Myocyte (in vitro differentiated cells): ENCODE measurements at regions not wholly inside any gene's neighbourhood (a gene's known extent, or its start where the extent isn't known, plus 50 kb on each side); places are given as distances from the start of the nearest gene placed in this dataset.
"Not testable (repeated sequence)": the region's sequence is repeated elsewhere in the genome, so short reads cannot be mapped to it uniquely, and the experiment has no call there.

Experiments
- DNase-seq: peaks from one replicate; pipeline ENCODE4 v3.0.0-alpha.2; 2012; ENCODE audit warnings: low read depth

DNA sequence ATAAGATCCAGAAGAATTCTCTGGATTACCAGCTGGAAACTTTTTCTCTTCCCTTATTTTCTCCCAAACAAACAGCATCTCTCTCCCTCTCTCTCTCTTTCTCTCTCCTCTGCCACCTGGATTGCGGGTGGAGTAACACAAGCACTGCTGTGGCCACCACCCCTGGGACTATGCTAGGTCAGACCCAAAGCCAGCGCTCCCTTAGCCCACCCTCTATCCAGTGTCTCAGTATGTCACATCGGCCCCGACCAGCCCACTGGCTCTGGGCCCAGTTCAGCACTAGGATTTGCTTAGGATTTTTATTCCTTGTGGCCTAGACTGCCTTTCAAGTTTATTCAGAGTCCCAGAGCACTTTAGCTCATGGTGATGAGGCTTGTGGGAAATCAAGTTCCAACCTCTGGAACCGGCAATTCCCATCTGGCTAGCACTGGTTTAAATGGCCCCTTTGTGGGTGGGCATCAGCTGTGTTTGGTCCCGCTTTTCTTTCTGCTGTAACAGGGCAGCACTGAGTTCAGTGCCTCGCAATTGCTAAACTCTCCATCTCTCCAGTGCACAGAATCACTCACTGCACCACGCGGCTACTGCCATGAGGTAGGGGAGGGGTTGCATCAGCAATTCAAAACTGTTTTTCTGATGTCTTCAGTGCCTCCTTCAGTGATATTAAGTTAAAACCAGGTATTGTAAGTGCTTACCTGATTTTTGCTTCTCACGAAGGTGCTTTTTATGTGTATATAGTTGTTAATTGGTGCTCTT lies 1623.1 kb downstream of the SLITRK5 start:
- DNase-seq, result no peak

- no peak for DNase-seq
These were observed 1636.1 kb downstream of the SLITRK5 start for GRCh38 chr13:89307278-89307677.

DNA sequence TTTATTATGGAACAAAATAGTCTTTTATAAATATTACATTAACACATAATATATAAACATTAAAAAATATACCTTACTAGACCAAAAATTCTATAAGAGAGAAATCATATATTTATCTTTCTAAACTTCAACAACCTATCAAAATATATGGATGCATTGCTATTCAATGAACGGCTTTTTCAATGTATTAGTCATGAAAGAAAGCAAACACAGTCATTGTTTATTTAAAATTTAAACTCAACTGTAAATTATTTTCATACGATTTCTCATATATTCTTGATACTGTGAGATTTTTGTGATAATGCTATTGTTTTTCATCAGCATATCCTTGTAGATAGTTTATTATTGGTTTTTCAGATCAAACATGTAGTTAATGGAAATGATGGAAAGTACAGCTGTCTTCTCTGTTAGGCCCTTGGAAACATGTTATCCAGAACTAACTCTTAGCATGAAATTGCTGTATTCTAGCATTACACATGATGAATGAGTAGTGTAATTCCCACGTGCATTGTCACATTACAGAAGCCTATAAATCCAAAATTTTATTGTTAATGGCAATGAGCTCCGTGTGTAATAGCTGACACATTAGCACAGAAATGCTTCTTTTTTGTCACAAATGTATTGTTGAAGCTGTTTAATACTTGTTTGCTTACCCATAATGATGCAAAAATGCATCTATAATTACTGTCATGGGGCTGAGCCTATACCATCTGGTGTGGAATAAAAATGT lies 1639.9 kb downstream of the SLITRK5 start:
- DNase-seq, result no peak

DNA sequence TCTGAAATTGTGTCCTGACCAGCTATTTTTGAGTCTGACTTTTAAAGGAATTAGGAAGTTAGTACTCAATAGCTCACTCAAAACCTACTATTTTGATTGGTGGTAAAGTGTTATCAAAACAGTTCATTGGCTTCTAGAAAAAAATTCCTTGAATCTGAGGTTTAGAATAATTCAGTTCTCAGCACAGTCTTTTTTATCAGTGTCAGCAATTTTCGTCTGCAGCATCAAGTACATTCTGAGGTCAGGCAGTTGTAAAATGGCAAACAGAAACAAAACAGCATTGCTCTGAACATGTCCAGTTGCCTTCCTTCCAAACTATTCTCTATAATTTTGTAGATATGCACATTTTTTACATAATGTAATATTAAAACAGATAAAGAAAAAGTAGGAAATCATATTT lies 1644.1 kb downstream of the SLITRK5 start:
- DNase-seq, result no peak

GRCh38 chr13:89322466-89322865 lies 1651.3 kb downstream of the SLITRK5 start:
- no peak for DNase-seq

DNA sequence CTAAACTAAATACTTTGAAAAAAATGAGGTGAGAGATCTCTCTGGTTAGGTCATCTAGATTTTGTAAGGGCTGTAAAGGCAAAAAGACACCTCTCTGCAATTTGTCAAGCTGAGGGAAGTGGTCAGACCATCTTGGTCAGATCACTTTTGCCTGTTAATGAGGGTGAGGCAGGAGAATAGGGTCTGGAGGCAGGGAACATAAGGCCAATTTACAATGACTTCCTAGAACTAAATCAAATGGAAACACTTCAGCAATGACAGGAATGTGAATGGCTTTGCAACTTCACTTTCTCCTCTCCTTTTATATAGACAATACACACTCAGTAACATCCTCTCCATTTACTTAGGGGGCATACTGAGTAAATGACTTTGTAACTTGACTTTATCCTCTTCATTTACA lies 1653.4 kb downstream of the SLITRK5 start:
- DNase-seq, result no peak

DNA sequence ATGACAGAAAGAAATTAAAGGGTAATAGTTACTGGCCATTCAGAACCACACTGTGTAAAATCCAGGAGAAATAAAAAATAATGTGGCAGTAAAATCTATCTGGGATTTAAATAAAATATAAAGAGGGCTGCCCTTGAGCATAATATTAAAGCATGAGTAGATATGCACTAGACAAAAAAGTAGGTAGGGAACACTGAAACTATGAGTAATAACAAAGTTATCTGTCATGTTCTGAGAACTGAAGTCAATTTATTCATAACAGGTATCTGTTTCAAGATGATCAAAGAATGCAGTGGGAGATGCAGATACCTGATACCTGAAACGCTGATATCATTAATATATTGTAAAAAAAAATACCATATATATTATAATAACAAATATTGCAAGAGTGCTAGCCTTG lies 1672.0 kb downstream of the SLITRK5 start:
- DNase-seq, result no peak

DNA sequence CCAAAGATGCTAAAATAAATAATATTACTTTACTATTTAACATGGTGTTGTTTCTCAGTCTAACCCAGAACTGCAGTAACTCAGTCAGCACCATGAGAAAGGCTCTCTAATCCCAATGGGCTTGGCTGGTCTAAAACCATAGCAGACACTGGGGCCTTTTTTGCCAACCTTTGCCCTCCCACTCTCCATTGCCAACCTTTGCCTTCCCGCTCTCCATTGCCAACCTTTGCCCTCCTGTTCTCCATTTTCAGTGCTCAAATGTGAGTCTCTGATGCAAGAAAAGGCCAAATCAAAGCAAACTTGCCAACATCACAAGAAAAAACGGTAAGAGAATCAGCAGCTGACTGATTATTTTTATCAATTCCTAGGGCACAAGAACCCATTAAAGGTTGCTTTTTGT lies 1681.2 kb downstream of the SLITRK5 start:
- DNase-seq, result no peak

- no peak for DNase-seq
These were observed 1690.7 kb downstream of the SLITRK5 start for GRCh38 chr13:89361909-89362308.

- no peak for DNase-seq
These were observed 1692.0 kb downstream of the SLITRK5 start for GRCh38 chr13:89363144-89363543.

DNA sequence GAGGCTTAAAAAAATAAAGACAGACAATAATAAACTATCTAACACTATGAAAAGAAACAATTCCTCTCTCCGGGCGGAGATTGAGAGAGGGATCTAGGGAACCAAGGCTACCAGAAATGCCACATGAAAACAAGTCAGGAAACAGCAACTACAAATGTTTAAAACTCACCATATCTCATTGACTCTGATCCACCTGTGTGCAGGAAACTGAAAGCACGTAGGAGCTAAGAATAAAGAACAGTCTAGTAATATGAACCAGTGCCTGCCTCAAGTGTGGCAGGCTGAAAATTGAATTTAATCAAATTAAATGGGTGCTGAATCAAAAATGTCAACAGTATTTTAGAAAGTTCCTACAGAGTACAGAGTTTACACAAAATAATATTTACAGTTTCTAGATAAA lies 1701.0 kb downstream of the SLITRK5 start:
- DNase-seq, result no peak

DNA sequence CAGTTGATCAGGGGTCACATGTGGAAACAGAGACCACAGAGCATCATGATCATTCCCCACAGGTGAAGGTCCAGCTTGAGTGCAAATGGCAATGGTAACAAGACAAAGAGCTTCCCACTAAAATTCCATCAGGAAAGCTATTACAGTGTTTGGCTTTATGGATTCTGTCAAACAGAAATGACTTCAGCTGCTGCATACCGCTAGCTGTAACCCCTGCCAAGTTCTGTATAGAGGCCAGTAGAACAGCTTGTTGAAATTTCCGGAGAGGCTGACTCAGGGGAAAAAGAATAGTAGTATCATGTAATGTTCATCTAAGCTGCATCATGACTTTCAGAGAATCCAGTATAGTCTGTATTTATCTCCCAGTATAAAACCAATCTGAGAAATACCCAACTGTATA lies 1704.7 kb downstream of the SLITRK5 start:
- peak; percentile 51 for DNase-seq

GRCh38 chr13:89380101-89380500 lies 1708.9 kb downstream of the SLITRK5 start:
- no peak for DNase-seq

DNA sequence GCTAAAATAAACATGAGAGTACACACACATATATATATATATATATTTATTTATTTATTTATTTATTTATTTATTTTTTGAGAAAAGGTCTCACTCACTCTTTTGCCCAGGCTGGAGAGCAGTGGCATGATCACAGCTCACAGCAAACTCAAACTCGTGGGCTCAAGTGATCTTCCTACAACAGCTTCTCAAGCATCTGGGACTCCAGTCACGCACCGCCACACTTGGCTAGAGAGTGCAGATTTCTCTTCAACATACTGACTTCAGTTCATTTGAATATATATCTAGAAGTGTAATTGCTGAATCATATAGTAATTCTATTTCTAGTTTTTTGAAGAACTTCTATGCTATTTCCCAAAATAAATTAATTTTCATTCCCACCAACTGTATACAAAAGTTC lies 1711.8 kb downstream of the SLITRK5 start:
- DNase-seq, result no peak

DNA sequence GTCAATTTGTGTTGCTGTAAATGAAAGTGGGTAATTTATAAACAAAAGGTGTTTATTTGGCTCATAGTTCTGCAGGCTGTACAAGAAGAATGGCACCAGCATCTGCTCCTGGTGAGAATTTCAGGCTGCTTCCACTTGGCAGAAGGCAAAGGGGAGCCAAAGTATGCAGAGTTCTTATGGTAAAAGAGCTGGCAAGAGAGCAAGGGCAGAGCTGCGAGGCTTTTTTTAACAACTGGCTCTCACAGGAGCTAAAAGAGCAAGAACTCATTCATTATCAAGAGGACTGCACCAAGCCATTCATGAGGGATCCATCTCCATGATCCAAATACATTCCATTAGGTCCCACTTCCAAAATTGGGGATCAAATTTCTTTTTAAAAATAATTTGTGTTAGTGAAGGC lies 1712.7 kb downstream of the SLITRK5 start:
- DNase-seq, result peak; percentile 6

GRCh38 chr13:89393758-89394304 lies 1722.7 kb downstream of the SLITRK5 start:
- no peak for DNase-seq

DNA sequence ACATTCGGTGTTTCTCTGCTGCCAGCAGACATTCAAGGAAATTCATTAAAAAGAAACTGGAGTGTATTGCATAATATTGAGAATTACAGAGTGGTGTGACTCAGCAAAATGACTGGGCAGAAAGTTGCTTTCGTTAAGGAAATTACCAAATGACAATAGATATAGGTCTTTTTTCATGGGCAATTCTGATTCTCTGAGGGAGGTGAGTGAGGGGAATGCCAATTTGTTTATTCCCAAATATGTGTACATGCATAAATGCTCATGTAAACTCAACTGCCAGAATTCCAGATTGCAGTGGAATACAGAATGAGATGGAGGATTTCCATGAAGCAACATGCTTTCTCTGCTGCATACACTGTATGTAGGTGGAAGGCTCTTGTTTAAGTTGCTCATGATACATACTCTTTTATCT lies 1730.1 kb downstream of the SLITRK5 start:
- DNase-seq, result peak; percentile 52

DNA sequence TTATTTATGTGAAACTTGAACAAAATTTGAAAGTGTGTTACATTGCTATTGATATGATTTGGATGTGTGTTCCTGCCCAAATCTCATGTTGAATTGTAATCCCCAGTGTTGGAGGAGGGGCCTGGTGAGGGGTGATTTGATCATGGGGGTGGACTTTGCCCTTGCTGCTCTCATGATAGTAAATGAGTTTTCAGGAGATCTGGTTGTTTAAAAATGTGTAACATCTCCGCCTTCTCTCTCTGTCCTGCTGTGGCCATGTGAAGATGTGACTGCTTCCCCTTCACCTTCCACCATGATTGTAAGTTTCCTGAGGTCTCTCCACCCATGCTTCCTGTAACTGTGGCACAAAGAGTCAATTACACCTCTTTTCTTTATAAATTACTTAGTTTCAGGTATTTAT lies 1731.0 kb downstream of the SLITRK5 start:
- DNase-seq, result no peak

DNA sequence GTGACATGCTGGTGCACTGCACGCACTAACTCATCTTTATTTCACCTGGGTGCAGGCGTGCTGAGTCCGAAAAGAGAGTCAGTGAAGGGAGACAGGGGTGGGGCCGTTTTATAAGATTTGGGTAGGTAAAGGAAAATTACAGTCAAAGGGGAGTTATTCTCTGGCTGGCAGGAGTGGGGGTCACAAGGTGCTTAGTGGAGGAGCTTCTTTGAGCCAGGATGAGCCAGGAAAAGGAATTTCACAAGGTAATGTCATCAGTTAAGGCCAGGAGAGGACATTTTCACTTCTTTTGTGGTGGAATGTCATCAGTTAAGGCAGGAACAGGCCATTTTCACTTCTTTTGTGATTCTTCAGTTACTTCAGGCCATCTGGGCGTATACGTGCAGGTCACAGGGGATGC lies 1734.9 kb downstream of the SLITRK5 start:
- DNase-seq, result not testable (repeated sequence)

- no peak for DNase-seq
These were observed 1736.2 kb downstream of the SLITRK5 start for GRCh38 chr13:89407357-89407756.

GRCh38 chr13:89432997-89433396 lies 1761.8 kb downstream of the SLITRK5 start:
- DNase-seq, result no peak

GRCh38 chr13:89434624-89435023 lies 1763.5 kb downstream of the SLITRK5 start:
- DNase-seq, result peak; percentile 23

- DNase-seq, result no peak
These were observed 1783.5 kb downstream of the SLITRK5 start for GRCh38 chr13:89454681-89455080.
